ENCODE measurements at regions not wholly inside any gene's neighbourhood (a gene's known extent, or its start where the extent isn't known, plus 50 kb on each side); places are given as distances from the start of the nearest gene placed in this dataset.

DNA sequence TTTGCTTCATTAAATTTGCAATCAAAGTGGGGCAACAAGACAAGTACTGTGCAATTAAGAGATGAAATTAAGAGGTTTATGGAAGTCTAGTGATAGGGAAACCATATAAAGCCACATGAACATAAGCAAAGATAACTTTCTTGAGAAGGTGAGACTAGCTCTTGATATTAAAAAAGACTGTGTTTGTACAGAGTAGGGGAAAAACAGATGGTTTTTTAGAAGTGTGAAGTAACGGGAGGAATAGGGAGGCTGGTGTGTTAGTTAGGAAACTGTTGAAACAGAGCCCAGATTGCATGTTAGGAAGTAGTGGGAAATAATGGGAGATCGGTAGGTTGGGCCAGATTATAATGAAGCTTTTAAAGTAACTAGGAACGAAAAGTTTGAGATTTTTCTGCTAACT lies 149.8 kb upstream of the FREM2 start:
- no peak for TF ChIP-seq POLR2A (IDR thresholded peaks at IDR 0.05; ENCODE audit: low read length)
- TF ChIP-seq GATA1 (IDR thresholded peaks at IDR 0.05; ENCODE audit: low read depth, low read length), result no peak
